Stimulated activated CD4-positive, alpha-beta T cell treated with anti-CD3 and anti-CD28 coated beads, Interleukin-12 subunit alpha, Interleukin-12 subunit beta, amount 100 ng/mL, for 24 hours (primary cell): ENCODE measurements at regions not wholly inside any gene's neighbourhood (a gene's known extent, or its start where the extent isn't known, plus 50 kb on each side); places are given as distances from the start of the nearest gene placed in this dataset.
"Not testable (repeated sequence)": the region's sequence is repeated elsewhere in the genome, so short reads cannot be mapped to it uniquely, and the experiment has no call there.

ENCODE experiments used
- DNase-seq, 2 experiments: peaks; one replicate each; pipeline ENCODE4 v3.0.0-alpha.2; 2020; ENCODE audit warnings: low read depth in 2 of 2

GRCh38 chr4:126529997-126530396 lies 1102.8 kb upstream of the INTU start:
- DNase-seq: no peak

- no peak for DNase-seq
Measured at GRCh38 chr4:126530996-126531585, 1101.7 kb upstream of the INTU start.

- no peak for DNase-seq
Measured at GRCh38 chr4:126532527-126532926, 1100.2 kb upstream of the INTU start.

GRCh38 chr4:126533146-126533805 lies 1099.5 kb upstream of the INTU start:
- DNase-seq: no peak

GRCh38 chr4:126539771-126540170 lies 1093.0 kb upstream of the INTU start:
- DNase-seq: no peak

GRCh38 chr4:126541820-126542219 lies 1090.9 kb upstream of the INTU start:
- no peak for DNase-seq

GRCh38 chr4:126544276-126544675 lies 1088.5 kb upstream of the INTU start:
- no peak for DNase-seq

- not testable (repeated sequence) for DNase-seq
Measured at GRCh38 chr4:126546197-126546596, 1086.6 kb upstream of the INTU start.

GRCh38 chr4:126547352-126547751 lies 1085.4 kb upstream of the INTU start:
- DNase-seq: no peak

GRCh38 chr4:126548890-126549289 lies 1083.9 kb upstream of the INTU start:
- no peak for DNase-seq

GRCh38 chr4:126552321-126552720 lies 1080.4 kb upstream of the INTU start:
- DNase-seq: no peak

GRCh38 chr4:126553248-126553647 lies 1079.5 kb upstream of the INTU start:
- no peak for DNase-seq

- DNase-seq: no peak
Measured at GRCh38 chr4:126558596-126558995, 1074.2 kb upstream of the INTU start.

- DNase-seq: no peak
Measured at GRCh38 chr4:126559961-126560360, 1072.8 kb upstream of the INTU start.

- DNase-seq: no peak
Measured at GRCh38 chr4:126560794-126561193, 1072.0 kb upstream of the INTU start.

- DNase-seq: no peak
Measured at GRCh38 chr4:126563389-126563788, 1069.4 kb upstream of the INTU start.

- DNase-seq: no peak
Measured at GRCh38 chr4:126564283-126564854, 1068.4 kb upstream of the INTU start.

- no peak for DNase-seq
Measured at GRCh38 chr4:126568652-126569570, 1063.8 kb upstream of the INTU start.

- no peak for DNase-seq
Measured at GRCh38 chr4:126572264-126572663, 1060.5 kb upstream of the INTU start.

GRCh38 chr4:126582737-126583136 lies 1050.0 kb upstream of the INTU start:
- DNase-seq: no peak

- DNase-seq: no peak
Measured at GRCh38 chr4:126583509-126583908, 1049.2 kb upstream of the INTU start.

GRCh38 chr4:126591583-126591982 lies 1041.2 kb upstream of the INTU start:
- DNase-seq: no peak
